ENCODE measurements at regions not wholly inside any gene's neighbourhood (a gene's known extent, or its start where the extent isn't known, plus 50 kb on each side); places are given as distances from the start of the nearest gene placed in this dataset.

- FAIRE-seq (no peak), DNase-seq (ENCODE audit: low spot score in 2 of 2) (no peak)
Measured at GRCh38 chr5:163619273-163619934, 114.0 kb downstream of the MAT2B start.

- FAIRE-seq (no peak), DNase-seq (ENCODE audit: low spot score in 2 of 2) (no peak)
Measured at GRCh38 chr5:163619951-163620350, 114.5 kb downstream of the MAT2B start.

DNA sequence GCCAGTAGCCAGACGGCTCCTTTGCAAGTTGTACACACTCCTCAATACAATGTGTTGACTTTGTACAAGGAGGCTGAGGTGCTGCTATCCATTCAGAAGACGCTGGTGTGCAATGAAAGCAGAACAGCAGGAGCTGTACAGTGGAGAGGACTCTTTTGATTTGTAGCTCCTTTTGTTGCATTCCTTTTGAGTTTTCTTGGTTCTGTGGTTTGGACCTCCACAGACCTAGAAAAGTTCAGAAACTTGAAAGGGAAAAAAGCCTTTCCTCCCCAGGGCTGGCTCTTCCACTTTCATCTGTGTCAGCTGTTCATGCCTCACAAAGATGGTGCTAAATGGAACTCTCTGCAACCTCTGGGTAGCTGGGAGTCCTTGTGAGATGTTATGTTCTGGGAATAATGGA, 117.4 kb downstream of the MAT2B start:
- DNase-seq (ENCODE audit: low spot score in 2 of 2) (no peak), FAIRE-seq (no peak)

- no peak for FAIRE-seq
Measured at GRCh38 chr5:163623524-163623923, 118.1 kb downstream of the MAT2B start.

GRCh38 chr5:163623986-163624385, 118.6 kb downstream of the MAT2B start:
- DNase-seq (ENCODE audit: low spot score in 2 of 2) (no peak), FAIRE-seq (no peak)

More at GRCh38 chr5:163623524-163623923, 118.1 kb downstream of the MAT2B start:
- no peak for DNase-seq (ENCODE audit: low spot score in 2 of 2)

GRCh38 chr5:163624431-163624830, 119.0 kb downstream of the MAT2B start:
- FAIRE-seq (no peak), DNase-seq (ENCODE audit: low spot score in 2 of 2) (no peak)

DNA sequence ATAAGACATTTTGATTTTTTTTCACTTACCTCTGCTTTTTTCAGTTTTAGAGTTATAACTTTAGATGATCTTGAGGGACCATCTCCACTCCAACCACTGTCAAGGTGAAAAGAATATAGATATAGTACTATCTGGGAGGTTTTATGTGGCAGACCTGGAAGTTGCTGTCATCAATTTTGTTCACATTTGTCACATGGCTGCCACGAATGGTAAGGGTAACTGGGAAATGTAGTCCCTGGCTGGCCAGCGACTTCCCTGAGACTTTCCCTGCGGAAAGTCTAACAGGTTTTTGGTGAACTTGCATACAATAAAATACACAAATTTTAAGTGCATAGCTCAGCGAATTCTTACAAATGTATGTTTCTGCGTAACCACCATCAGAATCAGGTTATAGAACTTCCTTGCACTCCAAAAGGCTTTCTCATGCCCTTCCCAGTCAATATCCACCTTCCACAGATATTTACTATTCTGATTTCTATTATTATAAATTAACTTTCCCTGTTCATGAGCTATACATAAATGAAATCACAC, 121.5 kb downstream of the MAT2B start:
- FAIRE-seq (no peak), DNase-seq (ENCODE audit: low spot score in 2 of 2) (no peak)

GRCh38 chr5:163631856-163632255, 126.4 kb downstream of the MAT2B start:
- DNase-seq (ENCODE audit: low spot score in 2 of 2) (no peak), FAIRE-seq (no peak)

GRCh38 chr5:163633926-163634460, 128.6 kb downstream of the MAT2B start:
- DNase-seq (ENCODE audit: low spot score in 2 of 2): no peak
- FAIRE-seq: no peak

GRCh38 chr5:163635631-163636030, 130.2 kb downstream of the MAT2B start:
- DNase-seq (ENCODE audit: low spot score in 2 of 2) (no peak), FAIRE-seq (no peak)

- DNase-seq (ENCODE audit: low spot score in 2 of 2): no peak
- no peak for FAIRE-seq
Measured at GRCh38 chr5:163642904-163643303, 137.5 kb downstream of the MAT2B start.

GRCh38 chr5:163645421-163646416, 140.3 kb downstream of the MAT2B start:
- DNase-seq (ENCODE audit: low spot score in 2 of 2) (no peak), FAIRE-seq (no peak)

- DNase-seq (ENCODE audit: low spot score in 2 of 2) (no peak), FAIRE-seq (no peak)
Measured at GRCh38 chr5:163649514-163649913, 144.1 kb downstream of the MAT2B start.

GRCh38 chr5:163653526-163653925, 148.1 kb downstream of the MAT2B start:
- FAIRE-seq (no peak), DNase-seq (ENCODE audit: low spot score in 2 of 2) (no peak)

- DNase-seq (ENCODE audit: low spot score in 2 of 2) (no peak), FAIRE-seq (no peak)
Measured at GRCh38 chr5:163658702-163659567, 153.5 kb downstream of the MAT2B start.

GRCh38 chr5:163659568-163659902, 154.1 kb downstream of the MAT2B start:
- DNase-seq (ENCODE audit: low spot score in 2 of 2): no peak
- FAIRE-seq: no peak

- DNase-seq (ENCODE audit: low spot score in 2 of 2) (no peak), FAIRE-seq (no peak)
Measured at GRCh38 chr5:163660486-163660885, 155.1 kb downstream of the MAT2B start.

GRCh38 chr5:163661360-163661759, 155.9 kb downstream of the MAT2B start:
- FAIRE-seq (no peak), DNase-seq (ENCODE audit: low spot score in 2 of 2) (no peak)

DNA sequence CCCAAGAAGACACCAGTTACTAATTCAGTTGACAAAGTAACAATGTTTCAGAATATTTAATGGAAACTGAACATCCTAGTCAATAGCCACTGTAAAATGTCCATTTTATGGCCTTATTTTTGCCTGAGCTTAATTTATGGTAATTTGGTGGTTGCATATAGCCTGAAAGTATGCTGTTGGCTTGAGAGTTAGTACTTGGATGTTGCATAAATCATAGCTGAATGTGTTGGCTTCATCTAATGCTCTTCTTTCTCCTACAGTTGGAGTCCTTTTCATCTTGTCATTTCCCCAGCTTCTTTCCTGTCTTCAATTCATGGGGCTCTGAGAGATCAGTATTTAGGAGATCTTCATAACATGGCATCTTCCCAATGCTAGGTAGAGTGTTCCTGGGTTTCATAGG, 164.6 kb downstream of the MAT2B start:
- no peak for FAIRE-seq

GRCh38 chr5:163677092-163677491, 171.7 kb downstream of the MAT2B start:
- FAIRE-seq (no peak), DNase-seq (ENCODE audit: low spot score in 2 of 2) (no peak)

More for the DNA sequence above, 164.6 kb downstream of the MAT2B start:
- no peak for DNase-seq (ENCODE audit: low spot score in 2 of 2)

Data from frontal cortex (tissue), 3 donors.